Glutamatergic neuron (in vitro differentiated cells): ENCODE measurements at regions not wholly inside any gene's neighbourhood (a gene's known extent, or its start where the extent isn't known, plus 50 kb on each side); places are given as distances from the start of the nearest gene placed in this dataset.

Experiments
- DNase-seq: peaks from one replicate; pipeline ENCODE4 v3.0.0; 2022
- H3K27ac Mint-ChIP-seq: one replicate; pipeline ENCODE4 v1.8.0; 2020; ENCODE audit warnings: mild to moderate bottlenecking, mixed read lengths, inconsistent platforms; ENCODE audit not compliant: unreplicated experiment
- H3K27me3 Mint-ChIP-seq: one replicate; pipeline ENCODE4 v1.8.0; 2020; ENCODE audit warnings: mild to moderate bottlenecking, moderate library complexity, mixed read lengths, inconsistent platforms; ENCODE audit not compliant: unreplicated experiment
- H3K36me3 Mint-ChIP-seq: one replicate; pipeline ENCODE4 v1.8.0; 2020; ENCODE audit warnings: mild to moderate bottlenecking, mixed read lengths, inconsistent platforms; ENCODE audit not compliant: unreplicated experiment
- H3K4me1 Mint-ChIP-seq: one replicate; pipeline ENCODE4 v1.8.0; 2020; ENCODE audit warnings: mild to moderate bottlenecking, low read depth, mixed read lengths, inconsistent platforms; ENCODE audit not compliant: unreplicated experiment
- H3K4me3 Mint-ChIP-seq: one replicate; pipeline ENCODE4 v1.8.0; 2020; ENCODE audit warnings: mild to moderate bottlenecking, mixed read lengths, inconsistent platforms; ENCODE audit not compliant: unreplicated experiment
- H3K9me3 Mint-ChIP-seq: one replicate; pipeline ENCODE4 v1.8.0; 2020; ENCODE audit warnings: mild to moderate bottlenecking, moderate library complexity, mixed read lengths, inconsistent platforms; ENCODE audit not compliant: unreplicated experiment
- CTCF ChIP-seq: fragments of 200-600 bp; sonication (generic); IDR thresholded peaks from one replicate; pipeline ENCODE4 v1.5.0; 2021; ENCODE audit not compliant: partially characterized antibody, unreplicated experiment

- no peak for DNase-seq
- Mint-ChIP-seq H3K27me3 (no peaks in the 10 kb centered on the region), H3K4me3 (no peak overlapping the region), H3K36me3 (peaks cover 12% of the 10 kb centered on the region), H3K9me3 (peaks cover under 1% of the 10 kb centered on the region), H3K4me1 (no peaks in the 10 kb centered on the region), H3K27ac (no peak overlapping the region)
- no peak for TF ChIP-seq CTCF
These were observed 1303.5 kb downstream of the EFNA5 start for GRCh38 chr5:106367281-106367680.

GRCh38 chr5:106363578-106363977 is 1307.2 kb downstream of the EFNA5 start:
- Mint-ChIP-seq H3K27ac (no peak overlapping the region), H3K36me3 (no peaks in the 10 kb centered on the region), H3K4me3 (no peak overlapping the region), H3K4me1 (no peaks in the 10 kb centered on the region), H3K27me3 (no peaks in the 10 kb centered on the region), H3K9me3 (peaks cover 2% of the 10 kb centered on the region)
- TF ChIP-seq CTCF: no peak
- DNase-seq: no peak

GRCh38 chr5:106361905-106362304 is 1308.8 kb downstream of the EFNA5 start:
- no peak for TF ChIP-seq CTCF
- Mint-ChIP-seq H3K4me1 (no peaks in the 10 kb centered on the region), H3K27me3 (no peaks in the 10 kb centered on the region), H3K27ac (no peak overlapping the region), H3K36me3 (no peaks in the 10 kb centered on the region), H3K9me3 (peaks cover 2% of the 10 kb centered on the region), H3K4me3 (no peak overlapping the region)
- no peak for DNase-seq

GRCh38 chr5:106331415-106331814 is 1339.3 kb downstream of the EFNA5 start:
- no peaks in the 10 kb centered on the region for H3K27me3 Mint-ChIP-seq

GRCh38 chr5:106324356-106324755 is 1346.4 kb downstream of the EFNA5 start:
- no peaks in the 10 kb centered on the region for H3K4me1 Mint-ChIP-seq
- H3K4me3 Mint-ChIP-seq: no peak overlapping the region
- H3K9me3 Mint-ChIP-seq: no peaks in the 10 kb centered on the region
- no peak overlapping the region for H3K27ac Mint-ChIP-seq
- H3K27me3 Mint-ChIP-seq: no peaks in the 10 kb centered on the region
- TF ChIP-seq CTCF: no peak
- no peaks in the 10 kb centered on the region for H3K36me3 Mint-ChIP-seq
- DNase-seq: no peak

More at GRCh38 chr5:106331415-106331814, 1339.3 kb downstream of the EFNA5 start:
- Mint-ChIP-seq H3K9me3 (no peaks in the 10 kb centered on the region), H3K4me3 (no peak overlapping the region), H3K4me1 (no peaks in the 10 kb centered on the region), H3K36me3 (no peaks in the 10 kb centered on the region), H3K27ac (no peak overlapping the region)
- DNase-seq: no peak
- TF ChIP-seq CTCF: no peak
